T47D (cell line): ENCODE measurements at regions not wholly inside any gene's neighbourhood (a gene's known extent, or its start where the extent isn't known, plus 50 kb on each side); places are given as distances from the start of the nearest gene placed in this dataset.

Experiments
- DNase-seq, 2 experiments: peaks; one replicate each; pipeline versions ENCODE4 v3.0.0 to v3.0.0-alpha.2; 2011 to 2012; ENCODE audit warnings: low read depth in 1 of 2, low spot score in 1 of 2
- JUND ChIP-seq: IDR thresholded peaks from 2 replicates; pipeline ENCODE4 v1.6.1; 2012; ENCODE audit warnings: low read depth
- in situ Hi-C: cut with HindIII; loops from 2 replicates; pipeline ENCODE4 v1.10.0; 2016; ENCODE audit warnings: low sequenced_read_pairs, low pct_unique_long_range_greater_than_20kb

- no peak for TF ChIP-seq JUND
Measured at GRCh38 chr13:108360139-108360538, 90.6 kb downstream of the TNFSF13B start.

GRCh38 chr13:108361769-108362168 lies 92.3 kb downstream of the TNFSF13B start:
- in situ Hi-C loops: no loop called here
- no peak for DNase-seq
- TF ChIP-seq JUND: no peak

More at GRCh38 chr13:108360139-108360538, 90.6 kb downstream of the TNFSF13B start:
- DNase-seq: no peak
- in situ Hi-C loops: no loop called here

- no peak for DNase-seq
- TF ChIP-seq JUND: no peak
- in situ Hi-C loops: no loop called here
Measured at GRCh38 chr13:108363666-108364065, 94.1 kb downstream of the TNFSF13B start.

GRCh38 chr13:108365255-108365654 lies 95.7 kb downstream of the TNFSF13B start:
- DNase-seq: no peak
- no peak for TF ChIP-seq JUND
- in situ Hi-C loops: no loop called here

- TF ChIP-seq JUND: no peak
- DNase-seq: no peak
- in situ Hi-C loops: no loop called here
Measured at GRCh38 chr13:108368250-108368905, 98.9 kb downstream of the TNFSF13B start.

GRCh38 chr13:108369412-108369811 lies 99.9 kb downstream of the TNFSF13B start:
- no peak for TF ChIP-seq JUND
- no peak for DNase-seq
- in situ Hi-C loops: no loop called here

GRCh38 chr13:108375034-108375433 lies 105.5 kb downstream of the TNFSF13B start:
- in situ Hi-C loops: no loop called here
- no peak for DNase-seq
- no peak for TF ChIP-seq JUND

- no peak for TF ChIP-seq JUND
- in situ Hi-C loops: no loop called here
- no peak for DNase-seq
Measured at GRCh38 chr13:108375772-108376171, 106.3 kb downstream of the TNFSF13B start.

- peak in 1 of 2 experiments; percentile 85 for DNase-seq
- in situ Hi-C loops: no loop called here
- no peak for TF ChIP-seq JUND
Measured at GRCh38 chr13:108376308-108376707, 106.8 kb downstream of the TNFSF13B start.

GRCh38 chr13:108377646-108378206 lies 108.2 kb downstream of the TNFSF13B start:
- DNase-seq: peak in 1 of 2 experiments; percentile 15
- in situ Hi-C loops: no loop called here
- TF ChIP-seq JUND: no peak

- no peak for DNase-seq
- no peak for TF ChIP-seq JUND
- in situ Hi-C loops: no loop called here
Measured at GRCh38 chr13:108383667-108384066, 114.1 kb downstream of the TNFSF13B start.

GRCh38 chr13:108387156-108387555 lies 117.6 kb downstream of the TNFSF13B start:
- DNase-seq: no peak
- in situ Hi-C loops: no loop called here
- TF ChIP-seq JUND: no peak

GRCh38 chr13:108402850-108403249 lies 133.3 kb downstream of the TNFSF13B start:
- TF ChIP-seq JUND: no peak
- no peak for DNase-seq
- in situ Hi-C loops: no loop called here

GRCh38 chr13:108407495-108407894 lies 138.0 kb downstream of the TNFSF13B start:
- DNase-seq: no peak
- in situ Hi-C loops: no loop called here
- no peak for TF ChIP-seq JUND
